Retinal pigment epithelial cell (primary cell): ENCODE measurements at regions not wholly inside any gene's neighbourhood (a gene's known extent, or its start where the extent isn't known, plus 50 kb on each side); places are given as distances from the start of the nearest gene placed in this dataset.

Experiments
- DNase-seq: peaks from one replicate; pipeline ENCODE4 v3.0.0-alpha.2; 2010; ENCODE audit warnings: low read depth
- H3K4me3 ChIP-seq: 2 replicates; pipeline ENCODE4 v1.5.1; 2011; ENCODE audit warnings: mild to moderate bottlenecking, low read length, control low read depth, moderate library complexity
- TF ChIP-seq, protein P1 (sequence below): conservative IDR thresholded peaks from 2 replicates; pipeline ENCODE4 v1.5.1; 2011; ENCODE audit warnings: low read depth, low read length, control low read depth, inconsistent platforms

DNA sequence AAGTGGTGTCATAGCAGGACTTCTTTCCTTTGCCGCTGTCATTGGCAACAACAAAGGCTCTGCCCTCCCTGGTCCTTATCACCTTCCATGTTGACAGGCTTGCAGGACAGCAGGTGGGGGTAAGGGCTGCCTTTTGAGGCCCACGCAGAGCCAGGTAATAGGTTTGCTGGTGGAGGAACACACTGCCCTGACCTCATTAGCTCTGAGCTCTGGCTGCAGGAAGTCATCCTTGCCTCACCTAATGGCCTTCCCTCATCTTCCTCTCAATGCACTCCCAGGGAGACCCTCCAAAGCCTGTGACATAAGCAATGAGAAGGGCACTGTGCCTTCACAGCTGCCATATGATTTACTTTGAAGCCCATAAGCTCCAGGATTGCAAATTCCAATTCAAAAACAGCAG lies 1205.2 kb upstream of the AUTS2 start:
- TF ChIP-seq, protein P1, sequence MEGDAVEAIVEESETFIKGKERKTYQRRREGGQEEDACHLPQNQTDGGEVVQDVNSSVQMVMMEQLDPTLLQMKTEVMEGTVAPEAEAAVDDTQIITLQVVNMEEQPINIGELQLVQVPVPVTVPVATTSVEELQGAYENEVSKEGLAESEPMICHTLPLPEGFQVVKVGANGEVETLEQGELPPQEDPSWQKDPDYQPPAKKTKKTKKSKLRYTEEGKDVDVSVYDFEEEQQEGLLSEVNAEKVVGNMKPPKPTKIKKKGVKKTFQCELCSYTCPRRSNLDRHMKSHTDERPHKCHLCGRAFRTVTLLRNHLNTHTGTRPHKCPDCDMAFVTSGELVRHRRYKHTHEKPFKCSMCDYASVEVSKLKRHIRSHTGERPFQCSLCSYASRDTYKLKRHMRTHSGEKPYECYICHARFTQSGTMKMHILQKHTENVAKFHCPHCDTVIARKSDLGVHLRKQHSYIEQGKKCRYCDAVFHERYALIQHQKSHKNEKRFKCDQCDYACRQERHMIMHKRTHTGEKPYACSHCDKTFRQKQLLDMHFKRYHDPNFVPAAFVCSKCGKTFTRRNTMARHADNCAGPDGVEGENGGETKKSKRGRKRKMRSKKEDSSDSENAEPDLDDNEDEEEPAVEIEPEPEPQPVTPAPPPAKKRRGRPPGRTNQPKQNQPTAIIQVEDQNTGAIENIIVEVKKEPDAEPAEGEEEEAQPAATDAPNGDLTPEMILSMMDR, result no peak
- no peak overlapping the region for H3K4me3 ChIP-seq
- no peak for DNase-seq

DNA sequence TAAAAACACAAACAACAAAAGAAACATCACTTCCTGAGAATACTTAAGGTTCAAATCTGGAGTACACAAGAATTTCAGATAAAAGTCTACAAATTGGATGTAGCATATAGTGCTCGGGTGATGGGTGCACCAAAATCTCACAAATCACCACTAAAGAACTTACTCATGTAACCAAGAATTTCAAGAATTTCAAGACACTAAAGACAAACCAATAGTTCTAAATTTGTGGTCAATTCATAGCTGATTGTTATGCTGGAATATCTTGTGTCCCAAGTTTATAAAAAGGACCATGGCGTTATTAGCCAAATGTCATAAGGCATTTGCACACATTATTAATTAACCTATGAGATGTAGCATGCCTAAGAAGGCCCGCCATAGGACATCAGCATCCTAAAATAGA lies 1204.1 kb upstream of the AUTS2 start:
- no peak overlapping the region for H3K4me3 ChIP-seq
- DNase-seq, result no peak
- TF ChIP-seq, protein P1, result no peak

DNA sequence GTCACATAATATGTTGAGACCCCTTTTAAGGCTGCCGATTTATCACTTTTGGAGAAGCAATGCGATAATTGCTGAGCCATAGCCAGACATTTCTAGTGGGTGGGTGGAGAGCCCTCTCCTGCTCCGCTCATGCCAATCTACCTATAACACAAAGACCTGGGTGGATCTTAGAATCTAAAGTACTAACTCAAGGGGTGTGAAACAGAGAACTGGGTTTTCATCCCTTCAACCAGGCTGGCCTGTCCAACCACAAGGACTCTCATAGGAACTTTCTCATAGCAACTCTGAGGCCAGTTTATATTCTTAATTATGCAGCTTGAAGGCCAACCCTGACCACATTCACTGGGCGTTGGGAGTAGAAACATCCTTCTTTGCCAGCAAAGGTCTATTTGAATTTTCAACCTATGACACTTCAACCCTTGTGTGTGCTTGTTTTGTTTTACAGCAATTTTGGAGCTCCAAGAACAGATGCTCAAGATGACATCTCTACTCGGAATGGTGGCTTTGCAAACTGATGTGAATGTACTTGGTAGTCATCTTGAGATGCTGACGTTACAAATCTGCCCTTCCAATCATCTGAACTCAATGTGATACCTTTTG lies 1198.2 kb upstream of the AUTS2 start:
- H3K4me3 ChIP-seq, result no peak overlapping the region
- TF ChIP-seq, protein P1, result no peak
- DNase-seq, result no peak

DNA sequence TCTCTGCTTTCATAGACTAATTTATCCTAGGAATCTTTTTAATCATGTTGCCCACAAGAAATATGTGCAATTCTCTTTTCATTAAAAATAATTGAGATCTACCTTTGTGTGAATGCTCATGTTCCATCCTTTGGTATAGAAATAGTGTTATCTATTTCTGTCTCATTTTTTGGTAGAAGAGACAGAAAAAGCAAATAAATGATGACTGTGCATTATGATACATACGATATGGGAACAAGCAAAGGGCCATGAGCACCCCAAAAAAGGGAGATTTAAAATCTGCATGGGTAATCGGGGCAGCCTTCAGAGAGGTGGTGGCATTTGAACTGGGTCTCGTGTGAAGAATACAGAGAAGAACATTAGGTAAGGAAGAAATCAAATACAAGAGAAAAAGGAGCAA lies 1197.5 kb upstream of the AUTS2 start:
- TF ChIP-seq, protein P1, result no peak
- no peak overlapping the region for H3K4me3 ChIP-seq
- DNase-seq, result no peak

DNA sequence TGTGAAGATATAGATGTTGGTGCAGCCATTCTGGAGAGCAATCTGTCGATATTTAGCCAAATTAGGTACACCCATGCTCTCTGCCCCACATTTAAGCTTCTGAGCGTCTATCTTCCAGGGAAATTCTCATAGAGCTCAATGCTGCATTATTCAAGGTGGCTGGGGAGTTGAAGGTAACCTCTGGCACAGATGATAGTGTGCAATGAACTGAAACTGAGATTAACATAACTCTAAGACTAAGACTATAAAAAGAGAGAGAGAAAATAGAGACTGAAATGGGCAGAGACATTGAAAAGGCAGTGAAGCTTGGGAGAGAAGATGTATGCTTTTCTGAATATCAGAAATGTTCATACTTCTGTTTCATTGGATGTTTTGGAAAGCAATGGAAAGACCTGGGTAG lies 1197.0 kb upstream of the AUTS2 start:
- no peak for DNase-seq
- TF ChIP-seq, protein P1, result no peak
- H3K4me3 ChIP-seq, result no peak overlapping the region

DNA sequence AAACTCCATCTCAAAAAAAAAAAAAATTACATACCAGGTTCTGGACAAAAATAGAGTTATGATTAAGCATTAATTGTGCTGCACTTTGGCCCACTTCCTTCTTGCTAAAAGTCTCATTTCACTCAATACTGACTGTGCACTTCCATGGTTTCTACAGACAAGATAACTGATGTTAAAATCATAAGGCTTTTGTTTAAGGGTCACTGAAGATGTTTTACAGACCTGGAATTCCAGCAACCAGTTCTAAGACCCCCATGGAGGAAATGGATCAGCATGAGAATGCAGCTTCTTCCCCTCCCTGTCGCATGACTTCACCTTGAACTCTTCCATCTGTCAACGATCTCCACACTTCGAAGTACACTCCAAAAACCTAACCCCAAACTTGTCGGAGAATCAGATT lies 1191.8 kb upstream of the AUTS2 start:
- TF ChIP-seq, protein P1, result no peak
- H3K4me3 ChIP-seq, result no peak overlapping the region
- DNase-seq, result no peak

DNA sequence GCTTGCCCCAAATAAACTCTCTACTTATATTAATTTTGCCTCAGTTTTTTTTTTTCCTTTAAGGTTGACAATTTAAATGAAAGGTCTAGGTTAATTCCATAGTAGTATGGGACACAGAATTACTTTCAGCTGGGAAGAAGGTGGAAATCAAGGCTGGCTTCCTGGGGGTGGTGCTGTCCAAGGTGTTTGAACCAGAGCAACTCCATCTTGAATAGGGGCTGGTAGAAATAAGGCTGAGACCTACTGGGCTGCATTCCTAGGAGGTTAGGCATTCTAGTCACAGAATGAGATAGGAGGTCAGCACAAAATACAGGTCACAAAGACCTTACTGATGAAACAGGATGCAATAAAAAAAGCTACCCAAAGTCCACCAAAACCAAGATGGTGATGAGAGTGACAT lies 1190.8 kb upstream of the AUTS2 start:
- DNase-seq, result no peak
- H3K4me3 ChIP-seq, result no peak overlapping the region
- TF ChIP-seq, protein P1, result no peak
